ENCODE measurements at regions not wholly inside any gene's neighbourhood (a gene's known extent, or its start where the extent isn't known, plus 50 kb on each side); places are given as distances from the start of the nearest gene placed in this dataset.

DNA sequence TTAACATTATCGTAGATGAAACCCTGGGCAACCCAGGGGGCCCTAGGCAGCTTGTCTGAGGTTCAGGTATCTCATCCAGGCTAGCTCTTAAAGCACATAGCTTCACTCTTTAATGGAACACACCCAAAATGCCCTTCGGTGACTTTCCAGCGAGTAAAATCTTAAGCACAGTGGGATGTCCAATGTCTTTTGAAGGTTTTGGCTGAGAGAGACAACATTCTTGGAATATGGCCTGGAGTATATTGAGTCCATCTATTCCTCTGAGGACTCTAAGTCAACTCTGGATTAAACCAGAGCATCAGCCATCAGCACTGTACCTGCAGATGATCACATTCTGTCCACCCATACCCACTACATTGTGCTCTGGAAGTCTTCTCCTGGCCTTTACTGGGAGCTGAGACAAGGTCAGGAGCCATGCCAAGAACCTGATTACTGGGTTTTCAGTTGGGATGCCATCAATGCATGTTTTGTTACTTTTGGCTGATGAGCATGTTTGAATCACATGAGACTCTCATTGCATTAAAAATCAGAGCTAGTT lies 63.4 kb upstream of the CDH11 start:
- H3K9ac ChIP-seq (ENCODE audit: low read length): no peak overlapping the region
- ChIA-PET CTCF (no interaction called here), RAD21 (ENCODE audit: low non-redundant PET in 1 of 2, low total read pairs in 2 of 2, uncharacterized antibody in 2 of 2, unreplicated experiment in 2 of 2) (no interaction called here), POLR2A (no interaction called here)
- H3K27ac ChIP-seq (ENCODE audit: low read depth, low read length): no peak overlapping the region
- H3K36me3 ChIP-seq (ENCODE audit: control insufficient read depth in 1 of 2, insufficient read depth in 2 of 2, low read length in 2 of 2): no peaks in the 10 kb centered on the region
- no peaks in the 10 kb centered on the region for H4K20me1 ChIP-seq (ENCODE audit: insufficient read depth)
- no peak overlapping the region for H3K4me3 ChIP-seq (replicated peaks in 1 of 2; ENCODE audit: low read depth in 1 of 2, low read length in 2 of 2)
- H3K9me3 ChIP-seq (ENCODE audit: control insufficient read depth in 1 of 2, insufficient read depth in 1 of 2, low read depth in 1 of 2, low read length in 2 of 2): peaks cover 9 to 21% of the 10 kb centered on the region in 2 experiments; a peak in 2 of 4 replicates
- no peak for DNase-seq (ENCODE audit: low read depth, low spot score)
- no TSS peak for BruUV-seq (replicated peaks)
- H3K4me1 ChIP-seq (ENCODE audit: control insufficient read depth in 1 of 2, insufficient read depth in 2 of 2, low read length in 2 of 2): no peaks in the 10 kb centered on the region
- H3K27me3 ChIP-seq (ENCODE audit: insufficient read depth, low read length): no peaks in the 10 kb centered on the region
- TF ChIP-seq, protein P1, sequence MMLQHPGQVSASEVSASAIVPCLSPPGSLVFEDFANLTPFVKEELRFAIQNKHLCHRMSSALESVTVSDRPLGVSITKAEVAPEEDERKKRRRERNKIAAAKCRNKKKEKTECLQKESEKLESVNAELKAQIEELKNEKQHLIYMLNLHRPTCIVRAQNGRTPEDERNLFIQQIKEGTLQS (IDR thresholded peaks at IDR 0.05): no peak
- TF ChIP-seq RAD21 (IDR thresholded peaks at IDR 0.05; ENCODE audit: low read depth) (no peak), ELF1 (IDR thresholded peaks at IDR 0.05; ENCODE audit: borderline replicate concordance, low read depth) (no peak)
- no peaks in the 10 kb centered on the region for H3K9me2 ChIP-seq (ENCODE audit: insufficient read depth)
- ATAC-seq: no peak
- no peak overlapping the region for H2AFZ ChIP-seq (ENCODE audit: low read depth, low read length, poor library complexity, severe bottlenecking)
- no peaks in the 10 kb centered on the region for H3K79me2 ChIP-seq (ENCODE audit: insufficient read depth, low read length)
- no peak overlapping the region for H3K4me2 ChIP-seq (ENCODE audit: low read length)
- intact Hi-C loops (cut with micrococcal nuclease): no loop called here

DNA sequence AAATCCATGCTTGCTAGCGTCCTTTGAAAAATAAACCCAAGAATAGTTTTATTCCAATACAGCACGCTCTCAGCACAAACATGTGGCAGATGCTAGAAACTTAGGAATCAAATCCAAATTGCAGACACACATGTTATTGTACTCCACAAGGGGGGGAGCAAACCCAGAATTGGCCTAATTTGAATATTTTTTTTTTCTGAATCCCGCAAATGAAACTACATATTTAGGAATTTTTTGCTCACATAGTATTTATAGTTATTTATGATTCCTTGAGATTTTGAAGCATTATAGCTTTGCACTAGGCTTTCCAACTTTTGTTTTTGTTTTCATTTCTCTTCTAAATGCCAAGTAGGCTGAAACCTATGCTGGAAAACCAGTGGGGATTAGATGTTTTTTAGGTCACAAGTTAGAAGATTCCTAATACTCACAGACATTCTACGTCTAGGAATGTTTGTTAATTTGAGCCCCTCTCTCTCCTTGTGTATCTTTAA lies 59.3 kb upstream of the CDH11 start:
- no peak overlapping the region for H3K9ac ChIP-seq (ENCODE audit: low read length)
- RAD21 ChIA-PET (ENCODE audit: low non-redundant PET in 1 of 2, low total read pairs in 2 of 2, uncharacterized antibody in 2 of 2, unreplicated experiment in 2 of 2): no interaction called here
- DNase-seq (ENCODE audit: low read depth, low spot score) (no peak), ATAC-seq (no peak)
- H3K79me2 ChIP-seq (ENCODE audit: insufficient read depth, low read length): no peaks in the 10 kb centered on the region
- no TSS peak for BruUV-seq (replicated peaks)
- peaks cover 8 to 15% of the 10 kb centered on the region in 2 experiments; a peak in 2 of 4 replicates for H3K9me3 ChIP-seq (ENCODE audit: control insufficient read depth in 1 of 2, insufficient read depth in 1 of 2, low read depth in 1 of 2, low read length in 2 of 2)
- CTCF ChIA-PET: no interaction called here
- H3K4me3 ChIP-seq (replicated peaks in 1 of 2; ENCODE audit: low read depth in 1 of 2, low read length in 2 of 2): no peak overlapping the region
- H3K9me2 ChIP-seq (ENCODE audit: insufficient read depth): no peaks in the 10 kb centered on the region
- no peaks in the 10 kb centered on the region for H4K20me1 ChIP-seq (ENCODE audit: insufficient read depth)
- POLR2A ChIA-PET: no interaction called here
- H3K36me3 ChIP-seq (ENCODE audit: control insufficient read depth in 1 of 2, insufficient read depth in 2 of 2, low read length in 2 of 2): no peaks in the 10 kb centered on the region
- no peaks in the 10 kb centered on the region for H3K4me1 ChIP-seq (ENCODE audit: control insufficient read depth in 1 of 2, insufficient read depth in 2 of 2, low read length in 2 of 2)
- intact Hi-C loops (cut with micrococcal nuclease): no loop called here
- H3K27me3 ChIP-seq (ENCODE audit: insufficient read depth, low read length): no peaks in the 10 kb centered on the region
- no peak overlapping the region for H3K27ac ChIP-seq (ENCODE audit: low read depth, low read length)
- no peak overlapping the region for H3K4me2 ChIP-seq (ENCODE audit: low read length)
- no peak overlapping the region for H2AFZ ChIP-seq (ENCODE audit: low read depth, low read length, poor library complexity, severe bottlenecking)
- TF ChIP-seq EGR1 (IDR thresholded peaks at IDR 0.05; ENCODE audit: low read depth) (no peak), JUND (IDR thresholded peaks at IDR 0.05) (no peak), POLR2A (IDR thresholded peaks at IDR 0.05; ENCODE audit: borderline replicate concordance, extremely low read depth, insufficient read depth, insufficient read length) (no peak), ZFX (IDR thresholded peaks at IDR 0.05) (no peak), ELF1 (IDR thresholded peaks at IDR 0.05; ENCODE audit: borderline replicate concordance, low read depth) (no peak), CBX3 (IDR thresholded peaks at IDR 0.05; ENCODE audit: low read depth) (no peak), EZH2 (IDR thresholded peaks at IDR 0.05) (no peak), CEBPB (IDR thresholded peaks at IDR 0.05; ENCODE audit: low read depth) (no peak), EZH2phosphoT487 (IDR thresholded peaks at IDR 0.05; ENCODE audit: borderline replicate concordance) (no peak), SRF (IDR thresholded peaks at IDR 0.05; ENCODE audit: low read depth) (no peak), TCF7L2 (IDR thresholded peaks at IDR 0.05; ENCODE audit: borderline replicate concordance, extremely low read depth, insufficient read depth, insufficient read length) (no peak), YY1 (IDR thresholded peaks at IDR 0.05; ENCODE audit: extremely low read depth, insufficient replicate concordance, low read depth, low read length) (no peak), FOSL1 (IDR thresholded peaks at IDR 0.05; ENCODE audit: low read depth) (no peak)
- TF ChIP-seq, protein P2, sequence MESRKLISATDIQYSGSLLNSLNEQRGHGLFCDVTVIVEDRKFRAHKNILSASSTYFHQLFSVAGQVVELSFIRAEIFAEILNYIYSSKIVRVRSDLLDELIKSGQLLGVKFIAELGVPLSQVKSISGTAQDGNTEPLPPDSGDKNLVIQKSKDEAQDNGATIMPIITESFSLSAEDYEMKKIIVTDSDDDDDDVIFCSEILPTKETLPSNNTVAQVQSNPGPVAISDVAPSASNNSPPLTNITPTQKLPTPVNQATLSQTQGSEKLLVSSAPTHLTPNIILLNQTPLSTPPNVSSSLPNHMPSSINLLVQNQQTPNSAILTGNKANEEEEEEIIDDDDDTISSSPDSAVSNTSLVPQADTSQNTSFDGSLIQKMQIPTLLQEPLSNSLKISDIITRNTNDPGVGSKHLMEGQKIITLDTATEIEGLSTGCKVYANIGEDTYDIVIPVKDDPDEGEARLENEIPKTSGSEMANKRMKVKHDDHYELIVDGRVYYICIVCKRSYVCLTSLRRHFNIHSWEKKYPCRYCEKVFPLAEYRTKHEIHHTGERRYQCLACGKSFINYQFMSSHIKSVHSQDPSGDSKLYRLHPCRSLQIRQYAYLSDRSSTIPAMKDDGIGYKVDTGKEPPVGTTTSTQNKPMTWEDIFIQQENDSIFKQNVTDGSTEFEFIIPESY (IDR thresholded peaks at IDR 0.05; ENCODE audit: extremely low read depth, insufficient replicate concordance, low read length): no peak
- TF ChIP-seq, protein P3, sequence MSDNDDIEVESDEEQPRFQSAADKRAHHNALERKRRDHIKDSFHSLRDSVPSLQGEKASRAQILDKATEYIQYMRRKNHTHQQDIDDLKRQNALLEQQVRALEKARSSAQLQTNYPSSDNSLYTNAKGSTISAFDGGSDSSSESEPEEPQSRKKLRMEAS (IDR thresholded peaks at IDR 0.05): no peak
- TF ChIP-seq, protein P4, sequence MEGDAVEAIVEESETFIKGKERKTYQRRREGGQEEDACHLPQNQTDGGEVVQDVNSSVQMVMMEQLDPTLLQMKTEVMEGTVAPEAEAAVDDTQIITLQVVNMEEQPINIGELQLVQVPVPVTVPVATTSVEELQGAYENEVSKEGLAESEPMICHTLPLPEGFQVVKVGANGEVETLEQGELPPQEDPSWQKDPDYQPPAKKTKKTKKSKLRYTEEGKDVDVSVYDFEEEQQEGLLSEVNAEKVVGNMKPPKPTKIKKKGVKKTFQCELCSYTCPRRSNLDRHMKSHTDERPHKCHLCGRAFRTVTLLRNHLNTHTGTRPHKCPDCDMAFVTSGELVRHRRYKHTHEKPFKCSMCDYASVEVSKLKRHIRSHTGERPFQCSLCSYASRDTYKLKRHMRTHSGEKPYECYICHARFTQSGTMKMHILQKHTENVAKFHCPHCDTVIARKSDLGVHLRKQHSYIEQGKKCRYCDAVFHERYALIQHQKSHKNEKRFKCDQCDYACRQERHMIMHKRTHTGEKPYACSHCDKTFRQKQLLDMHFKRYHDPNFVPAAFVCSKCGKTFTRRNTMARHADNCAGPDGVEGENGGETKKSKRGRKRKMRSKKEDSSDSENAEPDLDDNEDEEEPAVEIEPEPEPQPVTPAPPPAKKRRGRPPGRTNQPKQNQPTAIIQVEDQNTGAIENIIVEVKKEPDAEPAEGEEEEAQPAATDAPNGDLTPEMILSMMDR (IDR thresholded peaks at IDR 0.05 in 2 of 3, conservative IDR thresholded peaks at IDR 0.05 in 1 of 3; ENCODE audit: borderline replicate concordance in 1 of 3, insufficient read depth in 1 of 3, low read depth in 2 of 3, low read length in 2 of 3): no peak
